ENCODE measurements at regions not wholly inside any gene's neighbourhood (a gene's known extent, or its start where the extent isn't known, plus 50 kb on each side); places are given as distances from the start of the nearest gene placed in this dataset.
"Not testable (repeated sequence)": the region's sequence is repeated elsewhere in the genome, so short reads cannot be mapped to it uniquely, and the experiment has no call there.

GRCh38 chr6:91965872-91966271, 1379.0 kb upstream of the MAP3K7 start:
- no peaks in the 10 kb centered on the region for H3K36me3 ChIP-seq
- DNase-seq = no peak
- no peaks in the 10 kb centered on the region for H3K27me3 ChIP-seq
- H3K9me3 ChIP-seq = peaks cover 11% of the 10 kb centered on the region
- H3K4me3 ChIP-seq = no peak overlapping the region

GRCh38 chr6:91961671-91962070, 1374.8 kb upstream of the MAP3K7 start:
- no peak for DNase-seq
- no peak overlapping the region for H3K4me3 ChIP-seq
- no peaks in the 10 kb centered on the region for H3K27me3 ChIP-seq
- no peaks in the 10 kb centered on the region for H3K36me3 ChIP-seq
- peaks cover 7% of the 10 kb centered on the region for H3K9me3 ChIP-seq

DNA sequence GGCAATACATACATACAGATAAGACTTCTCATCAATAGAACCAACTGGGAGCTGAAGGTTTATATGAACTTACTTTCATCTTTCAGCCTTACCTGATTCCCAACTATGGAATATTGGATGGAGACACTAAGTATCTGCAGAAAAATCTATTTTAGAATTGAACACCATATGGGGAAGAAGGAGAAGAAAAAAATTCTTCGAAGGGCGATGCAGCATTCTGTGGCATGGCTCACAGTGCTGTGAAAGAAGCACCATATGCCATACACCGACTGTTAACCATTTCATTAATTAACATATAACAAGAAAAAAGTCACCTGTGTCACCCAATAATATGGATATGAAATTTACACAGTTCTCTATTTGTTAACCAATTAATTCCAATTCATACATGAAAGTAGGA, 1374.4 kb upstream of the MAP3K7 start:
- no peak for DNase-seq
- H3K36me3 ChIP-seq = no peaks in the 10 kb centered on the region

GRCh38 chr6:91941838-91942237, 1355.0 kb upstream of the MAP3K7 start:
- Histone ChIP-seq H3K27me3 (no peaks in the 10 kb centered on the region), H3K9me3 (no peaks in the 10 kb centered on the region), H3K4me3 (no peak overlapping the region), H3K36me3 (no peaks in the 10 kb centered on the region)
- DNase-seq = no peak

More for the DNA sequence above, 1374.4 kb upstream of the MAP3K7 start:
- Histone ChIP-seq H3K9me3 (peaks cover 7% of the 10 kb centered on the region), H3K27me3 (no peaks in the 10 kb centered on the region), H3K4me3 (no peak overlapping the region)

DNA sequence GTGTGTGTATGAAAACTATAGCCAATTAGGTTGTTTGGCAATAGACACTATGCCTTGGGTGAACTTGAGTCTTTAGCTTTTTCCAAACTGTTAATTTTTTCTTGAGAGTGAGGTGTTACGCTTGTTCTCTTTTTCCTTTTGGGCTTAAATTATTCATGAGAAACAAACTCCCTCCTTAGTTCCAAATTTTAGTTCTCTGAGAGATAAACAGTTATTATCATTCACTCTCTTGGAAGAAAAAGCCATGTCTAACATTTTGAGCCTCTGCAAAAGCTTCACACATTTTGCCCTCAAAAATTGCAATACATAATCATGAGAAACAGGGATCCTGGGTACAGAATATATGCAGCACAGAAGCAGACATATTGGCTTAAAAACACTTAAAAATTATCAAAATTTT, 1353.9 kb upstream of the MAP3K7 start:
- H3K36me3 ChIP-seq = no peaks in the 10 kb centered on the region
- no peak overlapping the region for H3K4me3 ChIP-seq
- H3K27me3 ChIP-seq = no peaks in the 10 kb centered on the region
- no peaks in the 10 kb centered on the region for H3K9me3 ChIP-seq
- DNase-seq = no peak

DNA sequence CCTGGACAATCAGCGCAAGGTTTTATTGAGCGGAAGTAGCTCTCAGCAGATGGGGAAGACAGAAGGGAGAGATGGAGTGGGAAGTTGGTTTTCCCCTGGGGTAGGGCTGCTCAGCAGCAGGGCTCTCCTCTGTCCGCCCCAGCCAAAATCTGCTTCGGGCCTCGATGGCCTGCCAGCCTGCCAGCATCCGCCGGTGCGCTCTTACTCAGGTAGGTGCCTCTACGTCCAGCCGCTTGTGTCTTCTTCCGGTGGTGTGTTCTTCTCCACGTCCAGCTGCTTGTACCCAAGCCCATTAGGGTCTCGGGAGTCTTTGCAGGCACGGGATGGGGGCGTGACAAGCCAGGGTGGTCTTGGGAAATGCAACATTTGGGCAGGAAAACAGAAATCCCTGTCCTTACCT, 1340.0 kb upstream of the MAP3K7 start:
- H3K9me3 ChIP-seq = no peaks in the 10 kb centered on the region
- no peaks in the 10 kb centered on the region for H3K36me3 ChIP-seq
- H3K4me3 ChIP-seq = no peak overlapping the region
- no peaks in the 10 kb centered on the region for H3K27me3 ChIP-seq
- no peak for DNase-seq

GRCh38 chr6:91926361-91926760, 1339.5 kb upstream of the MAP3K7 start:
- Histone ChIP-seq H3K36me3 (no peaks in the 10 kb centered on the region), H3K9me3 (no peaks in the 10 kb centered on the region)
- no peak for DNase-seq

DNA sequence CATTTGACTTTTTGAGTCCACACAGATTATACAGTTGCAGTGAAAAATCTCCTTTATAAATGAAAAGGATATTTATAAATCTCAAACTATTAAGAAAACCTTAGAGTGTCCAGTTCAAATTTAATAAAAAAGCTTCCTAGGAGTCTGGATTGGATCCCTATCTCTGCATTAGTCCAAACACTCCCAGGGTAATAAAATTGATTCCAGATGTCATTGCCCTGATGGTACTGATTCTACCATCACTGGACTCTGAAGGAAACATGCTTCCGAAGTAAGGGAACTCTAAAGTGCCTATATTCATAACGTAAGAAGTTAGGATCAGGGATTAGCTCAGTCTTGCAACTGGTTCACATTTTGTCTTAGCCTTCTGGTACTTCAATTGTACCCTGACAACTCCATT, 1325.1 kb upstream of the MAP3K7 start:
- Histone ChIP-seq H3K4me3 (no peak overlapping the region), H3K27me3 (no peaks in the 10 kb centered on the region), H3K9me3 (no peaks in the 10 kb centered on the region), H3K36me3 (no peaks in the 10 kb centered on the region)
- no peak for DNase-seq

More at GRCh38 chr6:91926361-91926760, 1339.5 kb upstream of the MAP3K7 start:
- Histone ChIP-seq H3K27me3 (no peaks in the 10 kb centered on the region), H3K4me3 (no peak overlapping the region)

GRCh38 chr6:91904586-91905164, 1317.8 kb upstream of the MAP3K7 start:
- Histone ChIP-seq H3K4me3 (no peak overlapping the region), H3K9me3 (no peaks in the 10 kb centered on the region), H3K27me3 (no peaks in the 10 kb centered on the region; the same call in 1 of the 2 replicates), H3K36me3 (no peaks in the 10 kb centered on the region)
- no peak for DNase-seq

GRCh38 chr6:91895599-91896285, 1308.9 kb upstream of the MAP3K7 start:
- DNase-seq = no peak
- Histone ChIP-seq H3K36me3 (no peaks in the 10 kb centered on the region), H3K4me3 (no peak overlapping the region), H3K27me3 (no peaks in the 10 kb centered on the region), H3K9me3 (peaks cover 5% of the 10 kb centered on the region; the same call in 1 of the 2 replicates)

- no peaks in the 10 kb centered on the region for H3K36me3 ChIP-seq
- DNase-seq = no peak
- no peaks in the 10 kb centered on the region for H3K27me3 ChIP-seq
- H3K4me3 ChIP-seq = no peak overlapping the region
- H3K9me3 ChIP-seq = 0 out of 2 replicates have a peak, but pooled peaks cover 4% of the 10 kb centered on the region
These were observed 1299.4 kb upstream of the MAP3K7 start for GRCh38 chr6:91886183-91886795.

DNA sequence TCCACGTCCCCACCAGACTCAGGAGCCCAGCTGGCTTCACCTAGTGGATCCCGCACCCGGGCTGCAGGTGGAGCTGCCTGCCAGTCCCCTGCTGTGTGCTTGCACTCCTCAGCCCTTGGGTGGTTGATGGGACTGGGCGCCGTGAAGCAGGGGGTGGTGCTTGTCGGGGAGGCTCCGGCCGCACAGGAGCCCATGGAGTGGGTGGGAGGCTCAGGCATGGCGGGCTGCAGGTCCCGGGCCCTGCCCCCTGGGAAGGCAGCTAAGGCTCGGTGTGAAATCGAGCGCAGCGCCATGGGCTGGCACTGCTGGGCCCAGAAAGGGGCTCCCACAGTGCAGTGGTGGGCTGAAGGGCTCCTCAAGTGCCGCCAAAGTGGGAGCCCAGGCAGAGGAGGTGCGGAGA, 1294.9 kb upstream of the MAP3K7 start:
- H3K27me3 ChIP-seq, H3K9me3 ChIP-seq, H3K4me3 ChIP-seq, DNase-seq, H3K36me3 ChIP-seq: not testable (repeated sequence)

DNA sequence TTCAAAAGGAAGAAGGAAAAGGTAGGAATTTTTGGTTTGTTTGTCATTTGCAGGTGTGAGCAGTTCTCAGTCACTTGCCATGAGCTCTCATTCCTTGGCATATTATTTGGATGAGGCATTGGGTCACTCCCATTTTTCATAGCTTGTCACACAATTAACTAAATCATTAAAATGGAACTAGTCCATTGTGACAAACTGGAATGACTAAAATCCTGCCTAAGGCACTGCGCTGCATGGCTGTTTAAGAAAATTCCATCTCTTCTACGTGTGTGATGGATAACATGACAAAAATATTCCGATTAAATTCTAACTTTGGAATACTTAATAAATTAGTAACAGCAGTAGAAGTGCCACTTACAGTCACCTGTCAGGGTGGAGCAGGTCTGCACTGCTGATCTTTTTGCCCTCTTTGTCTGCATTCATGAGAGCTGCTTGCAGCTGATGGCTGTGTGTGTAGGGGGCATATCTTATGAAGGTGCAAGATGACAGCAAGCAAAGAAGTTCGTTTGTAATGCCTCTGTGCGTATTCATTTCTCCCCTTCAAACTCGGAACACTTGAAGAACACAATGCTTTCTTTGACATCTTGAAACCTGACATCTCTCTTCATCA, 1292.6 kb upstream of the MAP3K7 start:
- Histone ChIP-seq H3K36me3 (no peaks in the 10 kb centered on the region), H3K4me3 (no peak overlapping the region), H3K9me3 (no peaks in the 10 kb centered on the region), H3K27me3 (no peaks in the 10 kb centered on the region)
- no peak for DNase-seq

DNA sequence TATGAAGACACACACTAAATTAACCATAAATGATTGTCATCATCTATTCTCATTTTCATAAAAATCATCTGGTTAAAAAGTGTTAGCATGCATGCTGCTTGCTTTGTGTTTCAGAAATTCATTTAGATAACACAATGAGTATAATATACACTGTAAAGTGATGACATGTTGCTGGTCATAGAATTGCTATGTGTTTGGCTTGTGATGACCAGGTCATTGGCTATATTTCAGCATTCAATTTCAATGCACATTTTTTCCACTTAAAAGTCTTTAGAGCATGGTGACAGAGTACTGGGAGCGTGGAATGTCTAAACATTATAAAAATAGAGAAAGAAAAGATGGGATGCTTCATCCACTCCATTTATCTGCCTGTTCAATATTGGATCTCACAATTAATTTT, 1291.1 kb upstream of the MAP3K7 start:
- Histone ChIP-seq H3K36me3 (no peaks in the 10 kb centered on the region), H3K9me3 (no peaks in the 10 kb centered on the region), H3K27me3 (no peaks in the 10 kb centered on the region), H3K4me3 (no peak overlapping the region)
- DNase-seq = no peak

DNA sequence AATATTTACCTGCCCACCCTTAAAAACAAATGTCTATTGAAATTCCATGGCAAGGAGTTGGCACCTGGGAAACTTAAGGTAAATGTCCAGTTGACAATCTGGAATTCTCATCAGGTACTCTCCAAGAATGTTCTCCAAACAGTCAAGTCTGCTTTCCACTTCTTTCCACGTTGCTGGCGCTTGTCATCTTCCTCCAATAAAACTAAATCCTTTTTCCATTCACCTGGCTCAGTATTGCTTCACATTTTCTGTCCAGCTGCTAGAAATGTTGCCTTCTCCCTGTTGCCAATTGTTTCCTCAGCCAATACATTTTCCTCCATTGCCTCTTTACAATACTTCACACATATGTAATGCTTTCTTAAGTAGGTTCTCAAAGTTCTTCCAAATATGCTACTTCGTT, 1288.1 kb upstream of the MAP3K7 start:
- no peaks in the 10 kb centered on the region for H3K9me3 ChIP-seq
- H3K27me3 ChIP-seq = no peaks in the 10 kb centered on the region
- no peak for DNase-seq
- no peak overlapping the region for H3K4me3 ChIP-seq
- H3K36me3 ChIP-seq = no peaks in the 10 kb centered on the region

GRCh38 chr6:91868539-91869202, 1281.8 kb upstream of the MAP3K7 start:
- no peaks in the 10 kb centered on the region for H3K9me3 ChIP-seq
- no peaks in the 10 kb centered on the region for H3K27me3 ChIP-seq
- no peak overlapping the region for H3K4me3 ChIP-seq
- H3K36me3 ChIP-seq = no peaks in the 10 kb centered on the region
- DNase-seq = no peak

GRCh38 chr6:91865889-91866288, 1279.0 kb upstream of the MAP3K7 start:
- no peak overlapping the region for H3K4me3 ChIP-seq
- H3K9me3 ChIP-seq = no peaks in the 10 kb centered on the region
- no peaks in the 10 kb centered on the region for H3K36me3 ChIP-seq
- no peaks in the 10 kb centered on the region for H3K27me3 ChIP-seq
- DNase-seq = peak; percentile 2

All from MG63 (cell line).